NB4 (cell line): ENCODE measurements at regions not wholly inside any gene's neighbourhood (a gene's known extent, or its start where the extent isn't known, plus 50 kb on each side); places are given as distances from the start of the nearest gene placed in this dataset.

Experiments used
- CTCF ChIP-seq: IDR thresholded peaks from one replicate; pipeline ENCODE4 v1.5.1; 2012; ENCODE audit warnings: low read depth, low read length
- MAX ChIP-seq: IDR thresholded peaks from 2 replicates; pipeline ENCODE4 v1.6.1; 2011; ENCODE audit warnings: low read depth, low read length
- MYC ChIP-seq: IDR thresholded peaks from 2 replicates; pipeline ENCODE4 v1.6.1; 2011; ENCODE audit warnings: low read depth, low read length
- POLR2A ChIP-seq: IDR thresholded peaks from 2 replicates; pipeline ENCODE4 v1.6.1; 2011; ENCODE audit warnings: mild to moderate bottlenecking; ENCODE audit not compliant: insufficient read length; ENCODE audit errors: extremely low read depth

GRCh38 chr5:176169393-176170063 lies 68.7 kb upstream of the SIMC1 start:
- TF ChIP-seq CTCF (no peak), MAX (no peak), POLR2A (no peak), MYC (no peak)
